HG03175 (cell line): ENCODE measurements at regions not wholly inside any gene's neighbourhood (a gene's known extent, or its start where the extent isn't known, plus 50 kb on each side); places are given as distances from the start of the nearest gene placed in this dataset.

ENCODE experiments used
- ATAC-seq: cut with Tn5 transposase; IDR thresholded peaks from one replicate; pipeline ENCODE4 v1.9.1; 2021; ENCODE audit warnings: mild to moderate bottlenecking, moderate library complexity; ENCODE audit not compliant: unreplicated experiment

DNA sequence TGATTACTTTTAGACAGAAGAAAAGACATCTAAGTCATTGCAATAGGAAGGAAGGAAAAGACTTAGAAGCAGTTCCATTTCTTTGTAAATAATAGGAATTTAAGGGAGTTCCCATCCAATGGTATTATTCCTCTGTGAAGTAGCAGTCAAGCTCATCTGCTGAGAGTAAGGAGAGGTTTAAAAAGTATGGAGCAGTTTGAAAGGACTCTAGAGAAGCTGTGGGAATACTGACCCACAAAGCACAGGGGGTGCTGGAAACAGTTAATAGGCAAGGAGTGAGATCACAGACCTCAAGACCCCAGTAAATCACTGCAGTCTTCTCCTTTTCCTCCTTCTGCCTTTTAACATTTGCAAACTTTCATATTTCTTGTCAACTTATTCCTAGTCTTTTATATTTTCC, 428.5 kb downstream of the ADAMTS20 start:
- ATAC-seq, result no peak

- ATAC-seq, result no peak
Observed at GRCh38 chr12:43120150-43120549, 431.9 kb downstream of the ADAMTS20 start.

- ATAC-seq, result no peak
Observed at GRCh38 chr12:43118881-43119280, 433.1 kb downstream of the ADAMTS20 start.

GRCh38 chr12:43118234-43118633, 433.8 kb downstream of the ADAMTS20 start:
- ATAC-seq, result no peak

DNA sequence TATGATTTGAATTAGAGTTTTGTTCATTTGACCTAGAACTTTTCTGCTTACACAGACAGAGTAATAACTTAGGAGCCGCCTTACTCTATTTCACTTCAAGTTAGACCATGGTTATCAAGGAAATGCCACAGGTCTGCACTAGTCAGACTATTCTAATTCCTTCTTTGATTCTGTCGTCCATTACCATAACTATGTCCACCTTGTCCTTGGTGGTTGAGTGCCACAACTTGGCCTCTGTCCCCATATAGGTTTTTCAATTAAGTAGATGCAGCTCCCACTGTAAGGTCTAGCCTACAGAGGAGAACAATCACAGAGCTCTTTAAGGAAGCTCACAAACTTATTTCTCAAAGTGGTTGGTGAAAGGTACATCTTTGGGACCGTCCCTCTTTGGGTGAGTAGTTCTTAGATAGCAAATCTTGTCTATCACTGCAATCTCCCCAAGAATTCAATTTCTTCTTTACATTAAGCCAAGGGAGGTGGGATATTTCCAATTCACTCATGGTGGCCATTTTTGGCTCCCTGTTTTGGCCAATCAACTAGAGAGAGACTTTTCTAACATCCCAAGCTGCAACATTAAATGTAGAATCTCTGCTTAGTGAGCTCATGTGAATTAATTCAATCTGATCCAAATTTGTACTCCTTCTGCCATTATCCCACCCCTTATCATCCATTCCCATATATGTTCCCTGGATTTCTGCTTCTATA, 434.6 kb downstream of the ADAMTS20 start:
- ATAC-seq, result no peak

DNA sequence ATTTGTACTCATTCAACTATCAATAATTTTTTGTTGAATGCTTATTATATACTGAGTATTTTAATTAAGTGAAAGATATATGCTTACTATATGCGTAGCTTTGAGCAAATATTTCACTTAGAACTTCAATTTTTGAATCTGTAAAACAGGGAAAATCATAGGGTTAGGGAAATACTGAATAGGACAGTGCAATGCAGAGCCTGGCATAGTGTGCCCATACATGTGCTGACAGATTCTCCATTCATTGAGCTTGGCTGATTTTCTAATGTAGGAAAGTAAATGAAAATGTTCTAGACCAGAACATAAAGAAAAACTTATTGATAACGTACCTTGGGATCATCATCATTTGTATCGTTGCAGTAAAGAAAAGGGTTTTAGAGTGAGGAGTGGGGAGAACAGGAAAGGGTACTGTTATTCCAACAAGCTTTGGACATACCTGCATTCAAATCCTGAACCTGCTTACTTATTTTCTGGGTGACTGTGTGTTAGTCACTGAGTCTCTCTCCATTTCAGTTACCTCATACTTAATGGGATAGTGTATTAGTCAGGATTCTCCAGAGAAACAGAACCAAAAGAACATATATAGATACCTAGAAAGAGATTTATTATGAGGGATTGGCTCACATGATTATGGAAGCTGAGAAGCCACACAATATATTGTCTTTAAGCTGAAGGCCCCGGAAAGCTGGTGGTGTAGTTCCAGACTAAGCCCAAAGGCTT, 436.4 kb downstream of the ADAMTS20 start:
- ATAC-seq, result no peak

- ATAC-seq, result no peak
Observed at GRCh38 chr12:43114316-43114715, 437.7 kb downstream of the ADAMTS20 start.

DNA sequence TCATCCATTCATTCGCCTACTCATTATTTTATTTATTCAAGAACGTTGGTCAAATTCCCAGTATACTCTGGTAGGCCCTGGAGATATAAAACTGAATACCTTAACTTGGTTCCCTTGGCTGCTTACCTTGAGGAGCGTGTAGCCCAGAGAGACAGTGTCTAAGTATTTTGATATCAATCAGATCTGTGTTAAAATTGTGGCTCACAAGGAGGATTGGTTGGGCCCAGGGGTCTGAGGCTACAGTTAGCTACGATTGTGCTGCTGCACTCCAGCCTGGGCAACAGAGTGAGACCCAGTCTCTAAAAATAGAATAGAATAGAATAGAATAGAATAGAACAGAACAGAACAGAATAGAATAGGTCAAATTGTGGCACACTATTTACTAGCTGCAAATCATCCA, 438.4 kb downstream of the ADAMTS20 start:
- ATAC-seq, result no peak

GRCh38 chr12:43113135-43113534, 438.9 kb downstream of the ADAMTS20 start:
- ATAC-seq, result no peak

- ATAC-seq, result no peak
Observed at GRCh38 chr12:43112101-43112920, 439.7 kb downstream of the ADAMTS20 start.

- ATAC-seq, result no peak
Observed at GRCh38 chr12:43111608-43112007, 440.4 kb downstream of the ADAMTS20 start.

GRCh38 chr12:43109631-43110345, 442.2 kb downstream of the ADAMTS20 start:
- ATAC-seq, result no peak

GRCh38 chr12:43108656-43109055, 443.3 kb downstream of the ADAMTS20 start:
- ATAC-seq, result no peak

DNA sequence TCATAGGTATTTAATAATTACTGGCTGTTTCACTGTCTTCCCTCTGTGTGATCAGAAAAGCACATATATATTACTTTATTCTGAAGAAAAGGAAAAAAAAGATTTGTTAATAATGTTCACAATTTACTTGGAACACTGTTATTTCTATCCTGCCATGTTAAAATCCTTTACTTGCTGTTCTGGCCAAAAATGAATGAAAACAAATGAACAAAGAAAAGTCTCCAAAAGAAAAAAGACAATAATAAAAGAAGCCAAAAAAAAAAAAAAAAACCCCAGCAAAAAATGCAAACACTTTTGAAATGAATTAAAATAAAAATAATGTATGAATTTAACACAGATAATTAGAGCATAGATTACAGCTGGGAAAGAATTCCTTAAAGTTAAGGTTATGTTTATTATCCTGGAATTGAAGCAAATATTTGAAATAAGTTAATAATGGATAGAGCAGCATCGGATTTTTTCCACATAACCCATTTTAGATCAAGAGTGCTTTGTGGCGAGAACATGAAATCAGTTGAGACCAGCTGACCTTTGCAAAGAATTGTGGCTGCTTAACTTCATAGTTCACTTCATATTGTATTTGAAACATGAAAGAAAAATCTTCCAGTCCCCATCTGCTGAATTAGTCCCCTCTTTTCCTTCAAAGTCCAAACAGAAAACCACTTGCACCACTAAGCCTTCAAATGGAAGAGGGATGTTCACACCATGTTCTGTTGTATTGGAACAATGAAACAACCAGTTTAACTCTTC, 444.8 kb downstream of the ADAMTS20 start:
- no peak for ATAC-seq

DNA sequence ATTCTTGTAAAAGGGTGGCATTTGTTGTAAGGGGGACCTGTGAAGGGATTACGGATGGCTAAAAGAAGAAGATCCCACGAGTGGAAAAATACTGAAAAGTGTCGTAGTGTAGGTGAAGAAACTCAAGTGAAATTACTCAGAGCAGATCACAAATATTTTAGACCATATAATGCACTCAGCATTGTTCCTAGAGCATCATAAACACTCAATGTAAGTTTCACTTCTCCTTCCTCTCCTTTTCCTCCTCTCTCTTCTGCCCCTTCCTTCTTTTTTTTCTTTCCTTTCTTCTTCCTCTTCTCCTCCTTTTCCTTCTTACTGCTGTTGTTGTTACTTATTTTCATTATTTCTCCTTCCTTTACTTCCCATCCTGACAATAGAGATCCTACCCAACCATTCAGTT, 445.6 kb downstream of the ADAMTS20 start:
- ATAC-seq, result no peak

- no peak for ATAC-seq
Observed at GRCh38 chr12:43105426-43105981, 446.5 kb downstream of the ADAMTS20 start.

DNA sequence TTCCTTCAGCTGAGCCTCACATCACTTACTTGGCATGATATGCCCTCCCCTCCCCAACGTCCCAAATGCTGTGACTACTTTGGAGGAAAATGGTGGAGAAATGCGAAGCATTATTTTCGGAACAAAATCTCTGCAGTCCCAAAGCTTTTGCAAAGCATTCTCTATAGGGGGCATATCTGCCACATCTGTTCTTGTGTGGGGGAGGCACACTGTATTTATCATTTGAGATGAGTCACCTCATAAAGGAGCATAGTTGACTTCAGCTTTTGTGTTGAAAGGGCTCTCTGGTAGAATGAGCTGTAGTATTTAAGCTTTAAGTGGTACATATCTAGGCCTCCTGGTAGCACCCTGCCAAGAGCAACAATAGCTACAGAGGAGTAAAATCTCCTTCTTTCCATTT, 447.5 kb downstream of the ADAMTS20 start:
- no peak for ATAC-seq

DNA sequence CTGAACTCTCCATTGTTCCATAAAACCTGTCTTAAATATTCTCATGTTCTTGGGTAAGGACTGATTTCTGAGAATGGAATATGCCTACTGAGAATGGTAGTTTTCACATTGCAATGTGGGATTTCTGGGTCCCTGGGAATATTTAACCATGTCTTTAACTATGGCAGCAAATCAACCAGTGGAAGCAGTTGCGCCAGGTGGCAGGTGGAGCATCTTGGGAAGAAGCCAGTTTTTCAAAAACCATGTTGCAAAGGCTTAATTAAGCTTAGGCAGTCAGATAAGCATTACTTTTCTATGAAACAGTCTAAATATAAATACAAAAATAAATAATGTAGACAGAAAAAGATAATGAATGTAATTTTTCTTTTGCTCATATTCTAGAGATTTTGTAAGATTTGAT, 448.1 kb downstream of the ADAMTS20 start:
- no peak for ATAC-seq

DNA sequence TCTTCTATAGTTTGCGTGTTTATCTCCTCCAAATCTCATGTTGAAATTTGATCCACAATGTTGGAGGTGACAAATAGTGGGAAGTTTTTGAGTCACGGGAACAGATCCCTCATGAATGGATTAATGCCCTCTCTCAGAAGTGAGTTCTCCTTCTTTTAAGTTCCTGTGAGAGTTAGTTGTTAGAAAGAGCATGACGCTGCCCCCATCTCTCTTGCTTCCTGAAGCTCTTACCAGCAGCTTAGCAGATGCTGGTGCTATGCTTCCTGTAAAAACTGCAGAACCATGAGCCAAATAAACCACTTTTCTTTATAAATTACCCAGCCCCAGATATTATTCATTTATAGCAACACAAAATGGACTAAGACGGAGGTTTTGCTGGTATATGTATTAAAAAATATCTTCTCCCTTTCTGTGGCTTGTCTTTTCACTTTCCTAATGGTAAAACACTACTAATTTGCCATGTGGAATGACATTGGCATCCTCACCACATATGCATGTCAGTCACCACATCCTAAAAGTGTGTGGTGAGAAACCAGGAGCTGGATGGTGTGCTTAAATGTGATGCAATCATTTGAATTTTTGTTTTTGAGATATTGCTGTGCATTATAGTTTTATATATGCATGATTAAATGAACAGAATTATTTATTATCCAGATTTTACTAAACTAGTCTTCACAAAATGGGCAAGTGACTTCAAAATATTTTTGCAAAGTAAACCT, 449.3 kb downstream of the ADAMTS20 start:
- ATAC-seq, result no peak
